ENCODE measurements at regions not wholly inside any gene's neighbourhood (a gene's known extent, or its start where the extent isn't known, plus 50 kb on each side); places are given as distances from the start of the nearest gene placed in this dataset.
"Not testable (repeated sequence)": the region's sequence is repeated elsewhere in the genome, so short reads cannot be mapped to it uniquely, and the experiment has no call there.

DNA sequence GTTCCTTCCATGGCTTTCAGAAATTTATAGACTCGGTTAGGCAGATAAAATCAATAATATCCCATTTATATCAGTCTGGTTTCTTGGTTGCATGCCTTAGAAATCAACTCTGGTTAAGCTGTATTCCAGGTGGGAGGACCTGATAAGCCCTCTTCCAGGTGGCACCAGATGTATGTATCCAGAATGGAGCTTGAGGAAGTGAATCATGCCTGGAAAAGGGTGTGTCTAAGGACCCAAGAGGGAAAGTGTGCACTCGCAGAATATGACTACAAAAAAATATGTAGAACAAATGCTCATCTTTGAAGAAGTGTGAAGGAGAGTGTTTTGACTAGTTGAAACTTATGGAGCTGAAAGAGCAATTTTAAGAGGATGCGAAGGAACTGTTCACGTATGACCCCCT, 184.5 kb upstream of the IRF2BP2 start:
- not testable (repeated sequence) for H3K36me3 ChIP-seq, H3K27ac ChIP-seq, H3K4me3 ChIP-seq, H3K9me3 ChIP-seq, H3K4me1 ChIP-seq, H3K27me3 ChIP-seq, DNase-seq

DNA sequence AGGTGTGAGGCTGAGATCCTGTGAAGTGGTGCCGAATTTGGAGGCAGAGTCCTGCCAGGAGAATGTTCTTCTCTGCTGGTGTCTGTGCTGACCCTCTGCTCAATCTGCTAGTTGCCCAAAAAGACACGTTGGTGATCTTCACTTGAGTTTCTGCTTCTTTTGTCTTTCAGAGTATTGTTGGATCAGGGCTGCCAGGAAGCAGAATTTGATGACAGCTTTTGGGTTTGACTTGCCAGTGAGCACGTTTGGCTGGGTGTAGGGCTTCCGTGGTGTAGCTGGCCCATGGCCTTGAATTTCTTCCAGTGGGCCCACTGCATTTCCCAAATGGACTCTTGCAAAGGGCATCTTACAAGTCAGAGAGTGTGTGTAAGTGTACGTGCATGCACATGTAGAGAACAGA, 183.9 kb upstream of the IRF2BP2 start:
- not testable (repeated sequence) for H3K27me3 ChIP-seq, H3K4me1 ChIP-seq, DNase-seq, H3K9me3 ChIP-seq, H3K4me3 ChIP-seq, H3K27ac ChIP-seq, H3K36me3 ChIP-seq

DNA sequence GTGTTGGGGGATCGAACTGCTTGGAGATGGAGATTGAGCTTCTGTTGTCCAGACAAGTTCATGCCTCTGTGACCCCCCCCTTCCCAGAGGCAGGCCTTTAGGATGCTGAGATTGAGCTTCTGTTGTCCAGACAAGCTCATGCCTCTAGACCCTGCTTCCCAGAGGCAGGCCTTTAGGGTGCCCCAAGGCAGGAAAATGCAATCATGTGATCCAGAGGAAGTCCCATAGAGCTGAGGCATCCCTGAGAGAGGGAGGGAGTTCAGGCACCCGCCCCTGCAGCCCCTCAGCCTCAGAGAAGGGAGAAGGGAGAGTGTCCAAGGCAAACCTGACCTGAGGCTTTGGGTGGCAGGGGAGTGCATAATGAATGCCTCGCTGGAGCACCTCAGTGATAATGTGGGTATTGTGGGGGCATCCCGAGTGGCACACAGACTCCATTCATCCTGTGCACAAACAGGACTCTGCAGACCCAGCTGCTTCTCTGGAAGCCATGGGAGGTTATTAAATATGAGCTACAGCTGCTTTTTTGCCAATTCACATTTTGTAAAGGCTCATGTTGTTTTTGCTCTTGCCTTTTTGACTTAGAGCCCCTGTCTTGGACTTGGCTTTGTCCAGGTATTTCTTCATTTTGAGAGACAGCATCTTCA, 182.4 kb upstream of the IRF2BP2 start:
- H3K27me3 ChIP-seq, H3K4me3 ChIP-seq, DNase-seq, H3K9me3 ChIP-seq, H3K4me1 ChIP-seq, H3K36me3 ChIP-seq, H3K27ac ChIP-seq: not testable (repeated sequence)

DNA sequence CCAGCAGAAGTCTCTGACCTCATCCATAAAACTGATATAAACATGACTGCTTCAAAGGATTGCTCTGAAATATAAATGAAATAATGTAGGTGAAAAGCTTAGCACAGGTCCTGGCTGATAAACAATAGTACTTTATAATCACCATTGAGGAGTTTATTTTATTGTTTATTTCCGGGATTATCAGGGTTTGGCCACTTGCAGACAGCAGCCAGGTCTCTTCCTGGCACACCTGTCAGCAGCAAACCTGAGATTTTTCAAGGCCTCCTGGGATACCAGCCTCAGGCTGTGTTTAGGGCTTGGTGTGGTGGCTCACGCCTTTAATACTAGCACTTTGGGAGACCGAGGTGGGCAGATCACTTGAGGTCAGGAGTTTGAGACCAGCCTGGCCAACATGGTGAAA, 181.6 kb upstream of the IRF2BP2 start:
- not testable (repeated sequence) for H3K27ac ChIP-seq, DNase-seq, H3K4me3 ChIP-seq, H3K36me3 ChIP-seq, H3K9me3 ChIP-seq, H3K4me1 ChIP-seq, H3K27me3 ChIP-seq

DNA sequence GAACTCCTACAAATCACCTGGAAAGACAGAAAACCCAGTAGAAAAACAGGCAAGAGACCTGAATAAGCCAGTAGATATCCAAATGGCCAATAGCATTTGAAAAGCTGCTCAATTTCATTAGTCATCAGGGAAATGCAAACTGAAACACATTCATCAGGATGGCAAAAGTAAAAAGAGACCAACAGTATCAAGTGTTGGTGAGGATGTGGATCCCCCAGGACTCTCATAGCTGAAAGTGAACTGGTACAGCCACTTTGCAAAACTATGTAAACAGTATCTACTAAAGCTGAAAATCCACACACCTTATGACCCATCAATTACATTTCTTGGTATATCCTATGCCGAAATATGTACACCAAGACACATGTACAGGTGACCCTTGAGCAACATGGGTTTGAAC, 180.4 kb upstream of the IRF2BP2 start:
- not testable (repeated sequence) for H3K27me3 ChIP-seq, H3K4me1 ChIP-seq, H3K36me3 ChIP-seq, H3K9me3 ChIP-seq, DNase-seq, H3K27ac ChIP-seq, H3K4me3 ChIP-seq

DNA sequence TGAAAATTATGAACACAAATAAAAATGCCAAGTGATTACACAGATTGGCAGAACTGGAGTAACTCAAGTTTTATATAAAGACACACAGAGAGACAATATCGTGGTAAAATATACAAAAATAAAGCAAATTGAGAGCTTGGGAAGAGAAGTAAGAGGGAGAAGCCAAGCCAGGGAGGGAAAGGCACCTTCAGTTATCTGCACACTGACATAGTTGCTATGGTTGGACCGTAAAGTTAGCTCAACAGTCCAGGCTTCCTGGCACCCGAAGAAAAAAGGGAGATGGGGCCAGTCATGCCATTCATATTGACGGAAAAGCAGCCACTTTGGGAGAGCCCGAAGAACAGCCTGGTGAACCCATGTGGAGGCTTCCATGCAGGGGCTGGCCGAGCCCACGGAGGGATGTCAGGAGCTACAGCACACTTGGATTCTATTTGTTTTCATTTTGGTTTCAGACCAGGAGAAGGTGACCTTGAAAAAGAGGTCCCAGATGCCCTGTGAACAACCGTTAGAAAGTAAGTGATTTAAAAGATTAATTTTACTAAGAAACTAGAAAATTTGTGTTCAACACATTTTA, 177.1 kb upstream of the IRF2BP2 start:
- not testable (repeated sequence) for H3K36me3 ChIP-seq, H3K27me3 ChIP-seq, H3K9me3 ChIP-seq, DNase-seq, H3K27ac ChIP-seq, H3K4me3 ChIP-seq, H3K4me1 ChIP-seq

DNA sequence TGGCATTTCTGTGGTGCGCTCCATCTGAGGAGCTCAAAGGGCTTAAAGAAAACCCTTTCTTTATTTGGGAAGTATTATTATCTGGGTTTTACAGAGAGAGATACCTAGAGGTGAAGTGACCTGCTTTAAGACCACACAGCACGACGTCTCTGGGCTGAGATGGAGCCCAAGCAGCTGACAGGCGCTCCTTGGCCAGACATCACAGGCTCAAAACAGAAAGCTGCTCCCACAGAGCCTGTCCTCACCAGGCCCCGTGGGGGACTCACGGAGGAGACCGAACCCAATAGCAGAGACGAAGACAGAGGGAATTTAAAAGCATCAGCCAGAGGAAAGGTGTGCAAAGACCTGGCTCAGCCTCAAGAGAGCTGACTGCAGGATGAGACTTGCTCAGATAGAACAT, 175.9 kb upstream of the IRF2BP2 start:
- not testable (repeated sequence) for H3K4me3 ChIP-seq, H3K27me3 ChIP-seq, DNase-seq, H3K4me1 ChIP-seq, H3K9me3 ChIP-seq, H3K36me3 ChIP-seq, H3K27ac ChIP-seq

DNA sequence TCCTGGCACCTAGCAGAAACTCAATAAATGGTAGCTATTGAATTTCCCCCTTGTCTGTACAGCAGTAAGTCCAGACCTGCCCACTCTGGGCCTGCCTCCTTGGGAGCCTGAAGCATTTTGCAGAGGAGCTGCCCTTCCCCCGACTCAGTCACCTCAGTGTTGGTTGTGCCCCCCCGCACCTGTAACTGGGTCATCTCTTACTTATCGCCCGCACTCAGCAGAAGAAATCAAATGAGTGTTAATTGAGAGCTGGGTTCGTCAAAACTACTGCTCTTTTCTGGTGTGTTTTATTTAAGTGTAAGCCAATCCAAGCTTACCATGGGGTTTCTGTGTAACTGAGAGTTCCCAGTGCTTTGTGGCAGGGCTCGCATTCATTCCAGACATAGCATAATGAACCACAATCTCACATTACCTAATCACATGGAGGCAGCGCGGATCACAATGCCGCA, 175.5 kb upstream of the IRF2BP2 start:
- not testable (repeated sequence) for H3K9me3 ChIP-seq, H3K27ac ChIP-seq, H3K4me1 ChIP-seq, H3K36me3 ChIP-seq, H3K27me3 ChIP-seq, H3K4me3 ChIP-seq, DNase-seq

DNA sequence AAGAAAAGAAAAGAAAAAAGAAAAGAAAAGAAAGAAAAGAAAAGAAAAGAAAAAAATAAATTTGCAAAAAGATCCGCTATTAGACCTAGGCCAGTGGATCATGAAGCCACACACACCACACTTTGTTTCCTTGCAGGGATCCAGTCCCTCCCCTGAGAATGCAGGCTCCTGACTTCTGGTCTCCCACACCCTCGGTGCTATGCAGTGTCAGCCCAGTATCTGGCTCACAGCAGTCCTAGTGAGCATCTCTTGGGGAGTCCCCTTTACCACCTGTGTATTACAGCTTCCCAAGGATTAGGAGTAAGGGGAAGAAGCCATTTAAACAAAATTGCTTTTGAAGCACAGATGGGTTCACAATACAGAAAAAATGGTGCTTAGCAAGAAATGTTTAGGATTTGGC, 174.1 kb upstream of the IRF2BP2 start:
- H3K36me3 ChIP-seq, H3K27ac ChIP-seq, H3K27me3 ChIP-seq, DNase-seq, H3K4me3 ChIP-seq, H3K4me1 ChIP-seq, H3K9me3 ChIP-seq: not testable (repeated sequence)

DNA sequence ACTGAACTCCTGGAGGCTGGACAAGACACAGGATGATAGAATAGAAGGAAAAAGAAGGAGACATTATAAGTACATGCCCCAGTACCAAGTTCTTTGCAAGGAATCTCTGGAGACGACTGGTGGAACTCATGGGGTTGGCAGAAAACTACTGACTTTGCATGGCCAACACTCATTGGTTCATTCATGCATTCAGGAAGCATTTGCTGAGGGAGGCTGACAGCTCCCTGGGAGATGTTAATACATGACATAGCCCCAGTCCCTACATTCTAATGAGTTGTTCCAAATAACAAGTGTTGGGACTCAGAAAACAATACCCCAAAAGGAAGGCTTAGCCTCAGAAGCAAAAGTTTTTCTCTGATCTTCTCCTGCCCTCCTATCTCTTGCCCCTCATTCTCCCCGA, 172.8 kb upstream of the IRF2BP2 start:
- Histone ChIP-seq H3K4me3 (no peak overlapping the region), H3K4me1 (no peaks in the 10 kb centered on the region), H3K9me3 (no peaks in the 10 kb centered on the region), H3K36me3 (no peaks in the 10 kb centered on the region), H3K27ac (no peak overlapping the region), H3K27me3 (no peaks in the 10 kb centered on the region)
- no peak for DNase-seq
- TF ChIP-seq POLR2A (IDR thresholded peaks at IDR 0.05), result no peak
- TF ChIP-seq, protein P1, sequence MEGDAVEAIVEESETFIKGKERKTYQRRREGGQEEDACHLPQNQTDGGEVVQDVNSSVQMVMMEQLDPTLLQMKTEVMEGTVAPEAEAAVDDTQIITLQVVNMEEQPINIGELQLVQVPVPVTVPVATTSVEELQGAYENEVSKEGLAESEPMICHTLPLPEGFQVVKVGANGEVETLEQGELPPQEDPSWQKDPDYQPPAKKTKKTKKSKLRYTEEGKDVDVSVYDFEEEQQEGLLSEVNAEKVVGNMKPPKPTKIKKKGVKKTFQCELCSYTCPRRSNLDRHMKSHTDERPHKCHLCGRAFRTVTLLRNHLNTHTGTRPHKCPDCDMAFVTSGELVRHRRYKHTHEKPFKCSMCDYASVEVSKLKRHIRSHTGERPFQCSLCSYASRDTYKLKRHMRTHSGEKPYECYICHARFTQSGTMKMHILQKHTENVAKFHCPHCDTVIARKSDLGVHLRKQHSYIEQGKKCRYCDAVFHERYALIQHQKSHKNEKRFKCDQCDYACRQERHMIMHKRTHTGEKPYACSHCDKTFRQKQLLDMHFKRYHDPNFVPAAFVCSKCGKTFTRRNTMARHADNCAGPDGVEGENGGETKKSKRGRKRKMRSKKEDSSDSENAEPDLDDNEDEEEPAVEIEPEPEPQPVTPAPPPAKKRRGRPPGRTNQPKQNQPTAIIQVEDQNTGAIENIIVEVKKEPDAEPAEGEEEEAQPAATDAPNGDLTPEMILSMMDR (IDR thresholded peaks at IDR 0.05), result no peak
